Endothelial cell of umbilical vein (primary cell): ENCODE measurements at regions not wholly inside any gene's neighbourhood (a gene's known extent, or its start where the extent isn't known, plus 50 kb on each side); places are given as distances from the start of the nearest gene placed in this dataset.

Experiments used
- BruUV-seq: library from RNA; stranded (reverse); fragments of 400-500 nt; replicated peaks from 2 replicates; lab custom pipeline; 2021; lab: Mats Ljungman, UMichigan
- CTCF ChIA-PET: fragments of 300-600, 350-600 bp; sonication (Branson Sonifier 250); formaldehyde crosslinking; loops from one replicate; lab custom pipeline; 2021; ENCODE audit warnings: antibody characterized with exemption, inconsistent platforms; lab: Charles Lee
- POLR2A ChIA-PET: fragments of 300-600, 350-600 bp; sonication (Branson Sonifier 250); formaldehyde crosslinking; loops from one replicate; lab custom pipeline; 2021; ENCODE audit warnings: antibody characterized with exemption, inconsistent platforms; lab: Charles Lee
- DNase-seq: peaks from one replicate; pipeline ENCODE4 v3.0.0-alpha.2; 2011; ENCODE audit warnings: low read depth, low spot score
- FAIRE-seq: peaks from 2 replicates; lab custom pipeline; 2011; peaks lifted over from hg19 to GRCh38; lab: Jason Lieb, UNC
- H2AFZ ChIP-seq: 2 replicates; pipeline ENCODE4 v1.6.0; 2012; ENCODE audit warnings: low read depth, low read length, control low read depth, inconsistent platforms
- H3K27ac ChIP-seq: 2 replicates; pipeline ENCODE4 v1.5.1; 2011; ENCODE audit warnings: low read depth, mild to moderate bottlenecking, control low read depth, low read length, moderate library complexity; ENCODE audit not compliant: insufficient read depth
- H3K27me3 ChIP-seq, 2 experiments: 2 replicates each; pipeline versions ENCODE4 v1.6.0 to v1.6.1; 2011; ENCODE audit warnings: low read length in 2 of 2, mixed read lengths in 1 of 2; ENCODE audit not compliant: control insufficient read depth in 2 of 2, insufficient read depth in 2 of 2
- H3K36me3 ChIP-seq, 2 experiments: 2 replicates in 1 of 2; 3 replicates in 1 of 2; pipeline ENCODE4 v1.5.1; 2011; ENCODE audit warnings: low read length in 2 of 2, mild to moderate bottlenecking in 1 of 2, moderate library complexity in 1 of 2; ENCODE audit not compliant: control insufficient read depth in 2 of 2, insufficient read depth in 2 of 2; ENCODE audit errors: extremely low read depth in 1 of 2
- H3K4me1 ChIP-seq: 3 replicates; pipeline ENCODE4 v1.5.1; 2011; ENCODE audit warnings: mild to moderate bottlenecking, low read length; ENCODE audit not compliant: control insufficient read depth, insufficient read depth; ENCODE audit errors: extremely low read depth
- H3K4me2 ChIP-seq: 2 replicates; pipeline ENCODE4 v1.6.1; 2011; ENCODE audit warnings: low read length, control low read depth, mixed read lengths; ENCODE audit not compliant: insufficient read depth
- H3K4me3 ChIP-seq, 3 experiments: fragments of 200-600 bp in 1 of 3; sonication (generic), shearing (Covaris generic) in 1 of 3; replicated peaks in 1 of 3; 2 replicates each; pipeline ENCODE4 v1.5.1; 2011 to 2016; ENCODE audit warnings: control low read depth in 3 of 3, low read length in 3 of 3, mild to moderate bottlenecking in 2 of 3, inconsistent platforms in 1 of 3, low read depth in 1 of 3, moderate library complexity in 1 of 3; ENCODE audit not compliant: insufficient read depth in 1 of 3
- H3K79me2 ChIP-seq: 2 replicates; pipeline ENCODE4 v1.6.0; 2012; ENCODE audit warnings: low read length, inconsistent platforms; ENCODE audit not compliant: control insufficient read depth, insufficient read depth
- H3K9ac ChIP-seq: replicated peaks from 2 replicates; pipeline ENCODE3; 2011; ENCODE audit warnings: low read length, control low read depth; ENCODE audit not compliant: insufficient read depth; ENCODE audit errors: extremely low read depth
- H3K9me1 ChIP-seq: replicated peaks from 3 replicates; pipeline ENCODE4 v1.6.0; 2011; ENCODE audit warnings: mild to moderate bottlenecking, low read length; ENCODE audit not compliant: control insufficient read depth, insufficient read depth; ENCODE audit errors: extremely low read depth
- H3K9me3 ChIP-seq: replicated peaks from 2 replicates; pipeline ENCODE4 v1.5.1; 2012; ENCODE audit warnings: low read length, inconsistent platforms; ENCODE audit not compliant: control insufficient read depth, insufficient read depth
- H4K20me1 ChIP-seq: replicated peaks from 2 replicates; pipeline ENCODE3; 2011; ENCODE audit warnings: mild to moderate bottlenecking, low read length; ENCODE audit not compliant: control insufficient read depth, insufficient read depth; ENCODE audit errors: extremely low read depth
- CTCF ChIP-seq, 2 donors: IDR thresholded peaks; 1 replicate in 1 of 2; 2 replicates in 1 of 2; pipeline ENCODE4 v1.5.1; 2011; ENCODE audit warnings: low read length in 2 of 2, mild to moderate bottlenecking in 2 of 2, moderate library complexity in 2 of 2, control low read depth in 1 of 2, inconsistent platforms in 1 of 2, low read depth in 1 of 2; ENCODE audit not compliant: insufficient read depth in 1 of 2; ENCODE audit errors: extremely low read depth in 1 of 2
- EZH2 ChIP-seq: IDR thresholded peaks from 2 replicates; pipeline ENCODE4 v1.6.1; 2012; ENCODE audit warnings: borderline replicate concordance, low read depth, mild to moderate bottlenecking, moderate library complexity, low read length, inconsistent platforms; ENCODE audit not compliant: severe bottlenecking
- FOS ChIP-seq: IDR thresholded peaks from 2 replicates; pipeline ENCODE4 v1.6.1; 2011; ENCODE audit warnings: mild to moderate bottlenecking, low read length, moderate library complexity, borderline replicate concordance; ENCODE audit not compliant: insufficient read depth
- GATA2 ChIP-seq: IDR thresholded peaks from 2 replicates; pipeline ENCODE4 v1.7.0; 2011; ENCODE audit warnings: low read depth, mild to moderate bottlenecking, moderate library complexity, mixed read lengths, low read length; ENCODE audit not compliant: insufficient read length, insufficient read depth
- JUN ChIP-seq: IDR thresholded peaks from 2 replicates; pipeline ENCODE4 v1.6.1; 2011; ENCODE audit warnings: borderline replicate concordance, low read depth; ENCODE audit not compliant: insufficient read length, insufficient read depth
- MAX ChIP-seq: IDR thresholded peaks from 2 replicates; pipeline ENCODE4 v1.6.1; 2011; ENCODE audit not compliant: insufficient read depth, insufficient read length
- MYC ChIP-seq: IDR thresholded peaks from one replicate; pipeline ENCODE4 v1.6.1; 2011; ENCODE audit warnings: mild to moderate bottlenecking, low read depth, low read length
- POLR2A ChIP-seq: IDR thresholded peaks from 2 replicates; pipeline ENCODE4 v1.6.1; 2012; ENCODE audit warnings: low read depth, mild to moderate bottlenecking, control low read depth, low read length
- POLR2AphosphoS5 ChIP-seq: IDR thresholded peaks from 2 replicates; pipeline ENCODE4 v1.6.1; 2012; ENCODE audit warnings: low read depth, mild to moderate bottlenecking, control low read depth, low read length, moderate library complexity; ENCODE audit not compliant: insufficient read depth
- dilution Hi-C: fragments of 300-500 bp; cut with MboI; formaldehyde crosslinking; loops from one replicate; pipeline ENCODE4 v1.15.0; 2019; ENCODE audit warnings: low sequenced_read_pairs; ENCODE audit not compliant: extremely low pct_ligation_motif_present
- intact Hi-C: fragments of 100-400 bp; cut with micrococcal nuclease; formaldehyde crosslinking; loops from one replicate; pipeline ENCODE4 v1.10.0; 2022

- no peaks in the 10 kb centered on the region for H3K36me3 ChIP-seq
- BruUV-seq: no TSS peak
- no peak for FAIRE-seq
- H3K27me3 ChIP-seq: no peaks in the 10 kb centered on the region
- TF ChIP-seq FOS (no peak), GATA2 (no peak), CTCF (IDR thresholded peaks at IDR 0.05; ENCODE audit: extremely low read depth in 1 of 2, insufficient read depth in 1 of 2, low read depth in 1 of 2, low read length in 2 of 2) (no peak), JUN (no peak), MAX (no peak), POLR2A (no peak), POLR2AphosphoS5 (no peak), EZH2 (no peak), MYC (no peak)
- no peaks in the 10 kb centered on the region for H3K9me3 ChIP-seq
- dilution Hi-C loops (no loop called here), intact Hi-C loops (no loop called here)
- POLR2A ChIA-PET: no interaction called here
- H3K4me3 ChIP-seq: no peak overlapping the region
- no peaks in the 10 kb centered on the region for H3K79me2 ChIP-seq
- no peak overlapping the region for H3K9ac ChIP-seq
- no peak overlapping the region for H3K4me2 ChIP-seq
- no peaks in the 10 kb centered on the region for H3K9me1 ChIP-seq
- no peaks in the 10 kb centered on the region for H3K4me1 ChIP-seq
- no peak for DNase-seq
- H4K20me1 ChIP-seq: no peaks in the 10 kb centered on the region
- H2AFZ ChIP-seq: no peak overlapping the region
- CTCF ChIA-PET: no interaction called here
- no peak overlapping the region for H3K27ac ChIP-seq
These were observed 84.1 kb downstream of the WNT5A start for GRCh38 chr3:55402886-55403609.
